ENCODE measurements at regions not wholly inside any gene's neighbourhood (a gene's known extent, or its start where the extent isn't known, plus 50 kb on each side); places are given as distances from the start of the nearest gene placed in this dataset.

DNA sequence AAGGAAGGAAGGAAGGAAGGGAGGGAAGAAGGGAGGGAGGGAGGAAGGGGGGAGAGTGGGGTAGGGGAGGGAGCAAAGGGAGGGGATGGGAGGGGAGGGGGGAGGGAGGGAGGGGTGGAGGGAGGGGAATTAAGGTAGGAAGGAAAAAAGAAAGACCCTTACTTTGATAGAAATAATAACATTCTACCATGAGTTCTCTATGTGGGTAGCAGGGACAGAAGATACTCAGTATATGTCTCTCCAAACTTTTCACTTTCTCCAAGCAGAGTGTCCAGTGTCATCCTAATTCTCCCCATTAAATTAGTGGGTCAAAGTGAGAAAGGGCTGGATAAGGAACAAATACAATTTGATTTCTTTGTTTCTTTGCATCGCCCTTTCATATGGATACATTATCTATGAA lies 553.4 kb upstream of the USP15 start:
- Histone ChIP-seq H3K4me1 (no peaks in the 10 kb centered on the region), H3K9me3 (replicated peaks) (no peaks in the 10 kb centered on the region), H3K27ac (no peak overlapping the region), H3K4me3 (no peak overlapping the region), H3K27me3 (no peaks in the 10 kb centered on the region), H3K36me3 (no peaks in the 10 kb centered on the region)
- no peak for DNase-seq

GRCh38 chr12:61713121-61713520 lies 547.1 kb upstream of the USP15 start:
- Histone ChIP-seq H3K27me3 (no peaks in the 10 kb centered on the region), H3K9me3 (replicated peaks) (no peaks in the 10 kb centered on the region), H3K4me1 (no peaks in the 10 kb centered on the region), H3K27ac (no peak overlapping the region), H3K4me3 (no peak overlapping the region), H3K36me3 (no peaks in the 10 kb centered on the region)
- DNase-seq: no peak

- H3K9me3 ChIP-seq (replicated peaks): no peaks in the 10 kb centered on the region
- H3K36me3 ChIP-seq: no peaks in the 10 kb centered on the region
- H3K4me3 ChIP-seq: no peak overlapping the region
- H3K27me3 ChIP-seq: no peaks in the 10 kb centered on the region
- H3K27ac ChIP-seq: no peak overlapping the region
- no peak for DNase-seq
- H3K4me1 ChIP-seq: no peaks in the 10 kb centered on the region
Measured at GRCh38 chr12:61717986-61718385, 542.2 kb upstream of the USP15 start.

GRCh38 chr12:61739925-61740324 lies 520.3 kb upstream of the USP15 start:
- no peak overlapping the region for H3K27ac ChIP-seq
- DNase-seq: no peak
- H3K9me3 ChIP-seq (replicated peaks): no peaks in the 10 kb centered on the region
- H3K4me1 ChIP-seq: no peaks in the 10 kb centered on the region
- no peaks in the 10 kb centered on the region for H3K36me3 ChIP-seq
- no peaks in the 10 kb centered on the region for H3K27me3 ChIP-seq
- no peak overlapping the region for H3K4me3 ChIP-seq

DNA sequence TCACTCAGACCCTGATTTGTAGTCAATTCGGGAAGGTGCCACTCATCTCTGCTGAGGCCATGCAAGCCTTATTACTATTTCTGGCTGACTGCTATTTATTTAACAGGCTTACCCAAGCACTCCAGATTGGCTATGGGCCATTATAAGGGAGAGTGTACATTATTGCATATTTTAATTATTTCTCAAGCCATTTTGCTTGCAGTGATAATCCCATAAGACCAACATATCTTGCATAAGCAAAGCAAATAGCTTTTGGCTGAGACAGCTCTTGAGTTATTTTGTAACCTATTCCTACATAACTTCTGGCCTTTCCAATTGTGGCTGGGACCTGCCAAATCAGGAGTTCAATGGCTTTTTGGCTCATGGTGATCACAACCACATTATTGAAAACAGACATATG lies 509.6 kb upstream of the USP15 start:
- DNase-seq: no peak
- no peaks in the 10 kb centered on the region for H3K36me3 ChIP-seq
- H3K27ac ChIP-seq: no peak overlapping the region
- H3K4me1 ChIP-seq: no peaks in the 10 kb centered on the region
- H3K9me3 ChIP-seq (replicated peaks): no peaks in the 10 kb centered on the region
- no peaks in the 10 kb centered on the region for H3K27me3 ChIP-seq
- H3K4me3 ChIP-seq: no peak overlapping the region

DNA sequence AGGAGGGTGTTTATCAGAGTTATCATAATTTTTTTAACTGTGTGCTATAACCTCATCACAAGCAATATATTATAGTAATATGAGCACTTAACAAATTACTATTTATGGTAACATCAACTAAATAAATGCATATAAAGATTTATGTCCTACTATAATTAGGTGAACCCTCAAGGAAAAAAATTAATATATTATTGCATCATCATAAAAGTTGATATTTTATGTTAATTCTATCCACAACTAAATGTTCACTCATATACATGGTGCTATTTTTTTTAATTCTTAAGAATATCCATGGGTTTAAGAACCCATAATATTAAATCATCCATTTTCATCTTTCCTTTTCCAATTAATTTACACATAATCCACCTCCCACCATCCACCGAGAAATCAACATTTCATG lies 506.0 kb upstream of the USP15 start:
- no peak overlapping the region for H3K4me3 ChIP-seq
- H3K9me3 ChIP-seq (replicated peaks): no peaks in the 10 kb centered on the region
- H3K27ac ChIP-seq: no peak overlapping the region
- no peaks in the 10 kb centered on the region for H3K27me3 ChIP-seq
- no peak for DNase-seq
- H3K36me3 ChIP-seq: no peaks in the 10 kb centered on the region
- no peaks in the 10 kb centered on the region for H3K4me1 ChIP-seq

DNA sequence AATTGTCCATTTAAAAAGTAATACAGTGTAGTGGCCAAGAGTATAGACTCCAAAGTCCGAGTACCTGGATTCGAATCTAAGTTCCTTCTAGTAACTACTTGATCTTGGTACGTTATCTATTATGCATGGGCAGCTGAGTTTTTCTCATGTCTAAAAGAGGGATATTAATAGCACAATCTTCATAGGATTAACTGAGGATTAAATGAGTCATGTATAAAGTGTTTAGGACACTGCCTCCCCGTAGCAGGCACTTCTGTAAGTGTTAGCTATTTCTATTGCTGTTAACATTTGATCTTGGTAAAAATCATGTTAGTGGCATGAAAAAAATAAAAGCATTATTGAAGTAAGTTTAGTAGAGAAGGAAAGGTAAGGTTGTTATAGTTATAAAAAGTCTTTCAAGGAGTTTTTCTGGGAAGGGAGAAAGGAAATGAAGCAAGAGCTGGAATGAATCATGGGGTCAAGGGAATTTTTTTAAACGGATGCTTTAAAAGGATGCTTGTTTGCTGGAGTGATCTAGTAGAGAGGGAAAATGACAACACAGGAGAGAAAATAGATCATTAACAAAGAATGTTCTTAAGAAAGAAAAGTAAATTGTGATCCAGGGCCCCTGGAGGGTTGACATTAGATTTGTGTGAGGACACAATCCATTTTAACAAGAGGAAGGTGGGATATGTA lies 502.2 kb upstream of the USP15 start:
- Histone ChIP-seq H3K4me1 (no peaks in the 10 kb centered on the region), H3K27me3 (no peaks in the 10 kb centered on the region), H3K4me3 (no peak overlapping the region), H3K9me3 (replicated peaks) (no peaks in the 10 kb centered on the region), H3K36me3 (no peaks in the 10 kb centered on the region), H3K27ac (no peak overlapping the region)
- DNase-seq: no peak

GRCh38 chr12:61758661-61759060 lies 501.5 kb upstream of the USP15 start:
- DNase-seq: no peak
- H3K27me3 ChIP-seq: no peaks in the 10 kb centered on the region

DNA sequence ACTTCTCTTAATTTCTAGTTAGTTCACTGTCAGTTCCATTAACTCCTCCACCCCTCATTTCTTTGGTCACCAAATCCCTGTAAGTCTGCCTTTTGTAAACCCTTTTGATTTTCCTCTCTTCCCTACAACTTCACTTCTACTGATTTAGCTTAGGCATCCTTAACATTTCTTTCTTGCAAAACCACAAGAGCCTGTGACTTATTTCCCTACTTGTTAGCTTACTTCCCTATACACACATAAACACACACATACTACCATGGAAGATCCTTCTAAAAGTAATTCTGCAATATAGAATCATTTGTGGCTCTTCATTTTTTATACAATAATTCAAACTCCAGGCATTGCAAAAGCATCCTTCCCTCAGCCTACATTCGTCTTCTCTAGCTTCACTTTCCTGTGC lies 494.3 kb upstream of the USP15 start:
- Histone ChIP-seq H3K36me3 (no peaks in the 10 kb centered on the region), H3K4me1 (no peaks in the 10 kb centered on the region), H3K27me3 (no peaks in the 10 kb centered on the region), H3K9me3 (replicated peaks) (no peaks in the 10 kb centered on the region), H3K4me3 (no peak overlapping the region), H3K27ac (no peak overlapping the region)
- no peak for DNase-seq

More at GRCh38 chr12:61758661-61759060, 501.5 kb upstream of the USP15 start:
- H3K27ac ChIP-seq: no peak overlapping the region
- H3K4me1 ChIP-seq: no peaks in the 10 kb centered on the region
- no peak overlapping the region for H3K4me3 ChIP-seq
- H3K36me3 ChIP-seq: no peaks in the 10 kb centered on the region
- H3K9me3 ChIP-seq (replicated peaks): no peaks in the 10 kb centered on the region

DNA sequence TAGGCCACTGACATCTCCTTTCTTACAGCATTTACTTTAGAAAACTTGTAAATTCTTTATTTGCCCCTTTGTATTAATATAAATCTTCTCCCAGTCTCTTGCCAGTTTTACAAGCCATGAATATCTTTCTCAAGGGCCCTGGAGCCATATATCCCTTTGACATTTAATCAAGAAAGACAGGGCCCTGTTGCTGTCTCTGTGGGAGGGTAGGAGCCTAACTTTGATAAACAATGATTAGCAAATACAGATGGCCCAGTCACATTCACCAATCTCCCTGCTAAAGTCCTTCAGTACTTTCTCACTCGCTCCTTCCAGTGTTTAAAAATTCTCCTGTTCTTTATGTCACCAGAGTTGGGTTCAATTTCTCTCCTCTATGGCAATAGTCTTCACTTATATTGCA lies 479.8 kb upstream of the USP15 start:
- H3K4me1 ChIP-seq: no peaks in the 10 kb centered on the region
- H3K27ac ChIP-seq: no peak overlapping the region
- no peaks in the 10 kb centered on the region for H3K36me3 ChIP-seq
- H3K27me3 ChIP-seq: no peaks in the 10 kb centered on the region
- no peak for DNase-seq
- H3K4me3 ChIP-seq: no peak overlapping the region
- no peaks in the 10 kb centered on the region; the same call in 1 of the 2 replicates for H3K9me3 ChIP-seq (replicated peaks)

- Histone ChIP-seq H3K4me3 (no peak overlapping the region), H3K4me1 (no peaks in the 10 kb centered on the region), H3K36me3 (no peaks in the 10 kb centered on the region), H3K9me3 (replicated peaks) (no peaks in the 10 kb centered on the region; the same call in 1 of the 2 replicates), H3K27me3 (no peaks in the 10 kb centered on the region), H3K27ac (no peak overlapping the region)
- no peak for DNase-seq
Measured at GRCh38 chr12:61781021-61781581, 479.1 kb upstream of the USP15 start.

DNA sequence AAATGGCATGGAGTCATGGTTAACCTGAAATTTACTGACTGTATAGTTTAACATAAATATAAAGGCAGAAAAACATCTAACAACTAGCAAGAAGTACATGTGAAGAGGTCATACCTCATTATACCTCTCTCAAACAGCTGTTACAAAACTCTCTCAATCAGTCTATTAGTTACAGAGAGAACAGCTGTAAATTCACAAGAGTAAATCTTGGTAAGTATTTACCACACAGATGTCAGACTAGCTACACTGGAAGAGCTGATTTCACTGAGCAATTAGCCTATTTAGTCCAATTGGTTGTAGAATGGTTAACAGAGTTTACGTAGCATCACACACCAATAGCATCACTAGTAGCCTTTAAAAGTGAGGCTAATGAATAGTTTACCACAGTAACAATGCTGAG lies 463.4 kb upstream of the USP15 start:
- Histone ChIP-seq H3K4me3 (no peak overlapping the region), H3K9me3 (replicated peaks) (no peaks in the 10 kb centered on the region), H3K27ac (peak overlapping the region; percentile 57), H3K27me3 (no peaks in the 10 kb centered on the region), H3K36me3 (no peaks in the 10 kb centered on the region), H3K4me1 (peaks cover 7% of the 10 kb centered on the region; the same call in 1 of the 2 replicates)
- peak in 1 of 2 experiments; percentile 60 for DNase-seq

DNA sequence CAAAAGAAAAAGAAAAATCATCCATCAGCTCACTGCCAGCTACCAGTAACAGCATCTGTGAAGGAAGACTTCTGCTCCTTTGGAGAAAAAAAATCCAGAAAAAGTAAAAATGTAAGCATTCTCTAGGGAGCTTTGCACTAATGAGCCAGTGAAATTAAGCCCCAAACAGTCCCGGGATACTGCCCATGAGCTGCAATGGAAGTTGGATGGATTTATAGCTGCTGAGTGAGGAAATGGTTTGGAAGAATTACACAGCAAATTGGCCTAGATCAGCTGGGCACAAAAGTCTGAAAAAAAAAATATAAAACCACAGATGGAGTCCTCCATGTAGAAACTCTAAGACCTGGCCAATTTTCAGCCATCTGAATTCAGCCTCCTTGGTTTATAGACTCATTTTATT lies 462.9 kb upstream of the USP15 start:
- no peak for DNase-seq
- Histone ChIP-seq H3K36me3 (no peaks in the 10 kb centered on the region), H3K27me3 (no peaks in the 10 kb centered on the region), H3K4me3 (no peak overlapping the region), H3K27ac (peak overlapping the region; percentile 57), H3K4me1 (peaks cover 7% of the 10 kb centered on the region; the same call in 1 of the 2 replicates), H3K9me3 (replicated peaks) (no peaks in the 10 kb centered on the region)

GRCh38 chr12:61798778-61799177 lies 461.4 kb upstream of the USP15 start:
- DNase-seq: no peak
- Histone ChIP-seq H3K9me3 (replicated peaks) (no peaks in the 10 kb centered on the region), H3K36me3 (no peaks in the 10 kb centered on the region), H3K27ac (no peak overlapping the region), H3K27me3 (no peaks in the 10 kb centered on the region), H3K4me3 (no peak overlapping the region), H3K4me1 (peaks cover 7% of the 10 kb centered on the region; the same call in 1 of the 2 replicates)

- no peak for DNase-seq
- H3K4me3 ChIP-seq: no peak overlapping the region
- no peaks in the 10 kb centered on the region for H3K4me1 ChIP-seq
- no peaks in the 10 kb centered on the region for H3K27me3 ChIP-seq
- no peaks in the 10 kb centered on the region for H3K9me3 ChIP-seq (replicated peaks)
- no peak overlapping the region for H3K27ac ChIP-seq
- H3K36me3 ChIP-seq: no peaks in the 10 kb centered on the region
Measured at GRCh38 chr12:61804301-61804700, 455.9 kb upstream of the USP15 start.

- Histone ChIP-seq H3K36me3 (no peaks in the 10 kb centered on the region), H3K4me1 (no peaks in the 10 kb centered on the region), H3K27ac (no peak overlapping the region), H3K9me3 (replicated peaks) (no peaks in the 10 kb centered on the region), H3K27me3 (no peaks in the 10 kb centered on the region), H3K4me3 (no peak overlapping the region)
- DNase-seq: no peak
Measured at GRCh38 chr12:61808856-61809255, 451.3 kb upstream of the USP15 start.
